Gastroesophageal sphincter (tissue), 4 donors: ENCODE measurements at regions not wholly inside any gene's neighbourhood (a gene's known extent, or its start where the extent isn't known, plus 50 kb on each side); places are given as distances from the start of the nearest gene placed in this dataset.

Experiments
- ATAC-seq: fragments of 150-250 bp; one replicate; pipeline ENCODE4 v1.9.1; 2016; ENCODE audit warnings: mild to moderate bottlenecking, moderate library complexity
- H3K27ac ChIP-seq, 4 donors: fragments of 200-600 bp; sonication (generic) in 3 of 4; 1 replicate in 3 of 4; 2 replicates in 1 of 4; pipeline ENCODE4 v1.5.1; 2016 to 2019
- H3K27me3 ChIP-seq: fragments of 200-600 bp; sonication (generic); one replicate; pipeline ENCODE4 v1.5.1; 2019
- H3K36me3 ChIP-seq, 2 donors: fragments of 200-600 bp; sonication (generic); one replicate each; pipeline ENCODE4 v1.5.1; 2019; ENCODE audit warnings: control low read depth in 1 of 2
- H3K4me1 ChIP-seq, 3 donors: fragments of 200-600 bp; sonication (generic); 1 replicate in 2 of 3; 2 replicates in 1 of 3; pipeline ENCODE4 v1.5.1; 2016 to 2019; ENCODE audit warnings: control low read depth in 2 of 3
- H3K4me3 ChIP-seq, 2 donors: fragments of 200-600 bp; sonication (generic); one replicate each; pipeline ENCODE4 v1.5.1; 2019; ENCODE audit warnings: mild to moderate bottlenecking in 1 of 2, moderate library complexity in 1 of 2
- H3K9me3 ChIP-seq, 3 donors: fragments of 200-600 bp; sonication (generic); one replicate each; pipeline ENCODE4 v1.5.1; 2017 to 2019; ENCODE audit warnings: control low read depth in 2 of 3
- CTCF ChIP-seq, 4 experiments: fragments of 200-600 bp in 2 of 4; fragments of 450-650 bp in 2 of 4; sonication (generic) in 1 of 4; IDR thresholded peaks; one replicate each; pipeline ENCODE4 v1.5.1; 2017 to 2019; ENCODE audit warnings: antibody characterized with exemption in 4 of 4, mild to moderate bottlenecking in 2 of 4, moderate library complexity in 2 of 4
- EP300 ChIP-seq: sonication (generic); formaldehyde crosslinking; IDR thresholded peaks from one replicate; pipeline ENCODE4 v1.6.1; 2017; ENCODE audit warnings: antibody characterized with exemption, mild to moderate bottlenecking
- POLR2A ChIP-seq, 2 donors: fragments of 450-650 bp; IDR thresholded peaks; one replicate each; pipeline ENCODE4 v1.6.1; 2017; ENCODE audit warnings: antibody characterized with exemption in 2 of 2, mild to moderate bottlenecking in 2 of 2, moderate library complexity in 1 of 2
- POLR2AphosphoS5 ChIP-seq: sonication (generic); formaldehyde crosslinking; IDR thresholded peaks from one replicate; pipeline ENCODE4 v1.6.1; 2017; ENCODE audit warnings: antibody characterized with exemption
- WGBS, 2 donors: methylation state at CpG; one replicate each; pipeline ENCODE4 v1.1.5; 2018; ENCODE audit warnings: low coverage in 1 of 2; 5-methylcytosine and 5-hydroxymethylcytosine counted together

GRCh38 chr1:113018911-113019310 is 54.1 kb upstream of the LRIG2 start:
- no peaks in the 10 kb centered on the region for H3K4me1 ChIP-seq
- TF ChIP-seq CTCF (IDR thresholded peaks at IDR 0.05), result no peak
- TF ChIP-seq POLR2AphosphoS5, result no peak
- TF ChIP-seq EP300, result no peak
- no peak for TF ChIP-seq POLR2A (IDR thresholded peaks at IDR 0.05)
- no peaks in the 10 kb centered on the region for H3K9me3 ChIP-seq
- WGBS, 2 donors, result 88 to 94% methylated on average over 1 of the region's 1 CpG
- no peak overlapping the region for H3K27ac ChIP-seq
- no peak overlapping the region for H3K4me3 ChIP-seq
- no peaks in the 10 kb centered on the region for H3K36me3 ChIP-seq
- H3K27me3 ChIP-seq, result no peaks in the 10 kb centered on the region
- ATAC-seq, result no peak

- Histone ChIP-seq H3K4me3 (no peak overlapping the region), H3K27ac (no peak overlapping the region), H3K4me1 (no peaks in the 10 kb centered on the region), H3K27me3 (no peaks in the 10 kb centered on the region), H3K36me3 (no peaks in the 10 kb centered on the region), H3K9me3 (no peaks in the 10 kb centered on the region)
- TF ChIP-seq EP300, result no peak
- no peak for TF ChIP-seq POLR2A (IDR thresholded peaks at IDR 0.05)
- 58 to 77% methylated on average over 7 of the region's 7 CpGs for WGBS, 2 donors
- ATAC-seq, result no peak
These were observed 51.4 kb upstream of the LRIG2 start for GRCh38 chr1:113021430-113022085.
